K562 (cell line): ENCODE measurements at regions not wholly inside any gene's neighbourhood (a gene's known extent, or its start where the extent isn't known, plus 50 kb on each side); places are given as distances from the start of the nearest gene placed in this dataset.

Experiments used
- ATAC-seq: fragments of 200-7000 bp; cut with Tn5 transposase; 3 replicates; pipeline ENCODE4 v1.9.1; 2020; ENCODE audit warnings: moderate library complexity
- BruUV-seq: library from RNA; stranded (reverse); fragments of 400-500 nt; replicated peaks from 2 replicates; lab custom pipeline; 2021; lab: Mats Ljungman, UMichigan
- CTCF ChIA-PET: fragments of 300-600 bp; formaldehyde crosslinking; extraction: SDS; loops from one replicate; lab custom pipeline; 2021; ENCODE audit warnings: low intra/inter-chr PET ratio; lab: Yijun Ruan, JAX
- POLR2A ChIA-PET: fragments of 300-600, 350-650 bp; sonication (Branson Sonifier 250); formaldehyde crosslinking; extraction: SDS; loops from one replicate; lab custom pipeline; 2021; ENCODE audit warnings: antibody characterized with exemption, inconsistent platforms; lab: Yijun Ruan, JAX
- DNase-seq, 4 experiments: peaks; one replicate each; pipeline versions ENCODE4 v3.0.0 to v3.0.0-alpha.2; 2011 to 2018; ENCODE audit warnings: low spot score in 3 of 4, mixed read lengths in 3 of 4; ENCODE audit errors: extremely low read depth in 1 of 4
- FAIRE-seq: peaks from 2 replicates; lab custom pipeline; 2011; peaks lifted over from hg19 to GRCh38; lab: Jason Lieb, UNC
- H2AFZ ChIP-seq: 2 replicates; pipeline ENCODE4 v1.6.0; 2011; ENCODE audit warnings: low read depth, low read length, control low read depth, inconsistent platforms
- H3K27ac ChIP-seq: fragments of 200-600 bp; 3 replicates; pipeline ENCODE4 v1.8.0; 2011; ENCODE audit warnings: low read depth, mild to moderate bottlenecking, control low read depth, inconsistent platforms, low read length, moderate library complexity, mixed read lengths; ENCODE audit errors: extremely low read depth
- H3K27me3 ChIP-seq, 2 experiments: fragments of 300-600 bp in 1 of 2; 2 replicates in 1 of 2; 3 replicates in 1 of 2; pipeline versions ENCODE4 v1.6.0 to v1.8.0; 2011; ENCODE audit warnings: inconsistent platforms in 2 of 2, low read length in 2 of 2, mild to moderate bottlenecking in 1 of 2, mixed read lengths in 1 of 2, moderate library complexity in 1 of 2; ENCODE audit not compliant: control insufficient read depth in 2 of 2, insufficient read depth in 2 of 2
- H3K36me3 ChIP-seq: fragments of 300-600 bp; 3 replicates; pipeline ENCODE4 v1.8.0; 2011; ENCODE audit warnings: mild to moderate bottlenecking, low read length, inconsistent platforms; ENCODE audit not compliant: control insufficient read depth, insufficient read depth
- H3K4me1 ChIP-seq, 2 experiments: fragments of 200-600 bp in 1 of 2; replicated peaks in 1 of 2; 2 replicates in 1 of 2; 3 replicates in 1 of 2; pipeline versions ENCODE4 v1.5.1 to v1.8.0; 2011; ENCODE audit warnings: inconsistent platforms in 2 of 2, low read length in 2 of 2, mild to moderate bottlenecking in 1 of 2, mixed read lengths in 1 of 2, moderate library complexity in 1 of 2; ENCODE audit not compliant: control insufficient read depth in 2 of 2, insufficient read depth in 2 of 2
- H3K4me2 ChIP-seq: 2 replicates; pipeline ENCODE4 v1.6.1; 2011; ENCODE audit warnings: low read length, control low read depth, inconsistent platforms, mixed read lengths; ENCODE audit not compliant: insufficient read depth
- H3K4me3 ChIP-seq: fragments of 200-600 bp; sonication (generic), shearing (Covaris generic); 2 replicates; pipeline ENCODE4 v1.5.1; 2016; ENCODE audit warnings: control low read depth, inconsistent platforms
- H3K79me2 ChIP-seq: fragments of 200-600 bp; 3 replicates; pipeline ENCODE4 v1.8.0; 2011; ENCODE audit warnings: low read length, inconsistent platforms; ENCODE audit not compliant: control insufficient read depth, insufficient read depth
- H3K9ac ChIP-seq, 2 experiments: 2 replicates each; pipeline versions ENCODE4 v1.6.0 to v1.6.1; 2011; ENCODE audit warnings: low read depth in 2 of 2, low read length in 2 of 2, control low read depth in 1 of 2, inconsistent platforms in 1 of 2, mild to moderate bottlenecking in 1 of 2, mixed read lengths in 1 of 2; ENCODE audit not compliant: insufficient read depth in 1 of 2
- H3K9me1 ChIP-seq: one replicate; pipeline ENCODE4 v1.6.0; 2011; ENCODE audit warnings: inconsistent platforms, mild to moderate bottlenecking, low read length, moderate library complexity; ENCODE audit not compliant: control insufficient read depth, insufficient read depth
- H3K9me3 ChIP-seq: replicated peaks from 2 replicates; pipeline ENCODE4 v1.5.1; 2011; ENCODE audit warnings: low read depth, low read length, inconsistent platforms; ENCODE audit not compliant: control insufficient read depth, insufficient read depth
- H4K20me1 ChIP-seq: replicated peaks from 2 replicates; pipeline ENCODE4 v1.6.1; 2011; ENCODE audit warnings: low read length, inconsistent platforms, mixed read lengths; ENCODE audit not compliant: control insufficient read depth, insufficient read depth
- BRD4 ChIP-seq: fragments of 200-600 bp; sonication (generic); IDR thresholded peaks from 2 replicates; pipeline ENCODE4 v1.6.1; 2017; ENCODE audit warnings: inconsistent platforms
- CBX5 ChIP-seq: IDR thresholded peaks from 2 replicates; pipeline ENCODE4 v1.6.1; 2014; ENCODE audit warnings: low read depth, borderline replicate concordance
- EHMT2 ChIP-seq: fragments of 450-650 bp; IDR thresholded peaks from 2 replicates; pipeline ENCODE4 v1.6.1; 2018; ENCODE audit warnings: antibody characterized with exemption
- ERF ChIP-seq: fragments of 450-650 bp; formaldehyde crosslinking; IDR thresholded peaks from 2 replicates; pipeline ENCODE4 v1.4.0; 2020; ENCODE audit warnings: mild to moderate bottlenecking, mixed read lengths
- HDAC1 ChIP-seq, 2 experiments: fragments of 450-650 bp; IDR thresholded peaks; 2 replicates each; pipeline ENCODE4 v1.6.1; 2016 to 2017; ENCODE audit warnings: inconsistent platforms in 1 of 2, mild to moderate bottlenecking in 1 of 2, moderate library complexity in 1 of 2
- KDM1A ChIP-seq, 2 experiments: fragments of 450-650 bp; IDR thresholded peaks; 2 replicates each; pipeline ENCODE4 v1.6.1; 2016; ENCODE audit warnings: mild to moderate bottlenecking in 2 of 2
- RBM25 ChIP-seq: fragments of 200-400 bp; formaldehyde crosslinking; IDR thresholded peaks from 2 replicates; pipeline ENCODE4 v1.6.1; 2018; ENCODE audit warnings: low read length, low read depth, moderate library complexity; ENCODE audit not compliant: severe bottlenecking
- SMARCE1 ChIP-seq: fragments of 450-650 bp; IDR thresholded peaks from 2 replicates; pipeline ENCODE4 v1.7.1; 2016; ENCODE audit warnings: mild to moderate bottlenecking
- SREBF2 ChIP-seq: sonication (generic); formaldehyde crosslinking; IDR thresholded peaks from 2 replicates; pipeline ENCODE4 v1.4.0; 2020; ENCODE audit warnings: mild to moderate bottlenecking, missing genetic modification reagents
- TCF7L2 ChIP-seq: fragments of 150-350 bp; IDR thresholded peaks from 2 replicates; pipeline ENCODE4 v1.6.1; 2016; ENCODE audit warnings: low read depth, mild to moderate bottlenecking, low read length, moderate library complexity
- VEZF1 ChIP-seq: fragments of 200-800 bp; sonication (Bioruptor generic); IDR thresholded peaks from 2 replicates; pipeline ENCODE4 v1.6.1; 2017; ENCODE audit warnings: missing genetic modification characterization, missing compliant biosample characterization
- ZNF134 ChIP-seq: fragments of 250-450 bp; sonication (Bioruptor Pico); conservative IDR thresholded peaks from 2 replicates; pipeline ENCODE4 v1.4.0; 2020
- ZNF212 ChIP-seq: fragments of 450-650 bp; formaldehyde crosslinking; IDR thresholded peaks from 2 replicates; pipeline ENCODE4 v1.4.0; 2020; ENCODE audit warnings: mild to moderate bottlenecking
- ZNF239 ChIP-seq: fragments of 250-450 bp; sonication (Bioruptor Pico); IDR thresholded peaks from 2 replicates; pipeline ENCODE4 v1.4.0; 2020; ENCODE audit warnings: mild to moderate bottlenecking
- WGBS: fragments of 100-300 bp; shearing (Covaris generic); methylation state at CpG from one replicate; pipeline ENCODE4 v1.1.6; 2016; ENCODE audit warnings: low coverage, mixed read lengths; ENCODE audit not compliant: insufficient coverage; ENCODE audit errors: missing lambda C conversion rate; 5-methylcytosine and 5-hydroxymethylcytosine counted together
- in situ Hi-C: fragments of 300-500 bp; cut with MboI; formaldehyde crosslinking; loops from 4 replicates; pipeline ENCODE4 v1.15.0; 2018; ENCODE audit warnings: inconsistent platforms, mixed read lengths
- intact Hi-C: fragments of 100-400 bp; cut with micrococcal nuclease; formaldehyde crosslinking; loops from 2 replicates; pipeline ENCODE4 v1.14.2; 2022

- Histone ChIP-seq H3K9me3 (no peaks in the 10 kb centered on the region), H3K9ac (no peak overlapping the region), H3K27ac (no peak overlapping the region), H3K36me3 (no peaks in the 10 kb centered on the region), H3K27me3 (no peaks in the 10 kb centered on the region), H3K4me1 (no peaks in the 10 kb centered on the region), H3K79me2 (no peaks in the 10 kb centered on the region), H3K9me1 (no peaks in the 10 kb centered on the region), H2AFZ (no peak overlapping the region), H3K4me2 (no peak overlapping the region), H3K4me3 (no peak overlapping the region), H4K20me1 (no peaks in the 10 kb centered on the region)
- ChIA-PET CTCF (no interaction called here), POLR2A (no interaction called here)
- no TSS peak for BruUV-seq
- TF ChIP-seq ZNF134 (peak; percentile 96), BRD4 (no peak), RBM25 (peak; percentile 15)
- no peak for FAIRE-seq
- DNase-seq: no peak
- intact Hi-C loops: no loop called here
- no peak for ATAC-seq
- in situ Hi-C loops: no loop called here
- 0% methylated on average over 2 of the region's 2 CpGs for WGBS
These were observed 1246.5 kb downstream of the TYW1 start for GRCh38 chr7:68243128-68243527.

GRCh38 chr7:68244389-68244788 lies 1247.8 kb downstream of the TYW1 start:
- in situ Hi-C loops (no loop called here), intact Hi-C loops (no loop called here)
- ATAC-seq (no peak), FAIRE-seq (no peak), DNase-seq (no peak)
- Histone ChIP-seq H3K27me3 (no peaks in the 10 kb centered on the region), H4K20me1 (no peaks in the 10 kb centered on the region), H3K4me2 (no peak overlapping the region), H3K9ac (no peak overlapping the region), H2AFZ (no peak overlapping the region), H3K9me3 (no peaks in the 10 kb centered on the region), H3K4me1 (no peaks in the 10 kb centered on the region), H3K9me1 (no peaks in the 10 kb centered on the region), H3K4me3 (no peak overlapping the region), H3K79me2 (no peaks in the 10 kb centered on the region), H3K27ac (no peak overlapping the region), H3K36me3 (no peaks in the 10 kb centered on the region)
- 4% methylated on average over 7 of the region's 7 CpGs for WGBS
- POLR2A ChIA-PET: no interaction called here
- no TSS peak for BruUV-seq
- CTCF ChIA-PET: no interaction called here
- TF ChIP-seq KDM1A (IDR thresholded peaks at IDR 0.05) (no peak), ZNF212 (CRISPR knock-in tag) (no peak), VEZF1 (CRISPR knock-in tag) (no peak), ZNF239 (CRISPR knock-in tag) (no peak), HDAC1 (IDR thresholded peaks at IDR 0.05) (no peak), ERF (CRISPR knock-in tag) (no peak), TCF7L2 (no peak), EHMT2 (no peak), SMARCE1 (no peak), CBX5 (no peak), SREBF2 (CRISPR knock-in tag) (no peak)
